ENCODE measurements at regions not wholly inside any gene's neighbourhood (a gene's known extent, or its start where the extent isn't known, plus 50 kb on each side); places are given as distances from the start of the nearest gene placed in this dataset.

DNA sequence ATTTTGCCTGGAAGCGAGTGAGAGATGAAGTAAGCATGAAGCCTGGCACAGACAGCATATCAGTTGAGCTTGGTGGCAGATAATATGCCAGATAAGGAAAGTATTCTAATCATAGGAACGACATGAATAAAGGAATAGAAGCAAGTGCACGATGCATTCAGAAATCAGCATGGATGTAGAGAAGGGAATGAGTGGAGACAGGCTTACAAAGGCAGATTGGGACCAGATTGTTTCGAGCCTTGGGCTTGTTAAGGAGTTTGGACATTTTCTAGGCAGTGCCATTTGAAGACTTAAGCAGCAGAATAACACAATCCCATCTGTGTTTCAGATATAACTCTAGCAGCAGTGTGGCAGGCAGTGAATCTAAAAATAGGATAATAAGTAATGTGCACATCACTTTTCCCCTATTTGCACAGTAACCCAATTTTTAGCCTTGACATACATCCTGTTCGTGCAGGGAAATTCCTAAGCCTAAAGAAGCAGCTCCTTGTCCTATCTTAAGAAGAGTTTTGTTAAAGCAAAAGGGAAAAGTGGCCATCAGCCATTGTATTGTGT lies 450.2 kb downstream of the PLCL1 start:
- no peak overlapping the region for H3K9ac ChIP-seq (ENCODE audit: low read length)
- no peaks in the 10 kb centered on the region for H3K27me3 ChIP-seq (ENCODE audit: control insufficient read depth, insufficient read depth, low read length)
- no peaks in the 10 kb centered on the region for H3K9me3 ChIP-seq (ENCODE audit: control insufficient read depth, low read depth, low read length)

GRCh38 chr2:198253995-198254394 lies 449.6 kb downstream of the PLCL1 start:
- Histone ChIP-seq H3K4me3 (ENCODE audit: low read length) (no peak overlapping the region), H3K27me3 (ENCODE audit: control insufficient read depth, insufficient read depth, low read length) (no peaks in the 10 kb centered on the region), H3K9ac (ENCODE audit: low read length) (no peak overlapping the region), H3K27ac (ENCODE audit: low read length) (no peak overlapping the region), H3K36me3 (ENCODE audit: control insufficient read depth, low read depth, low read length) (no peaks in the 10 kb centered on the region), H3K9me3 (ENCODE audit: control insufficient read depth, low read depth, low read length) (no peaks in the 10 kb centered on the region), H3K4me1 (ENCODE audit: control insufficient read depth, low read depth, low read length) (no peaks in the 10 kb centered on the region)

More for the DNA sequence above, 450.2 kb downstream of the PLCL1 start:
- Histone ChIP-seq H3K36me3 (ENCODE audit: control insufficient read depth, low read depth, low read length) (no peaks in the 10 kb centered on the region), H3K27ac (ENCODE audit: low read length) (no peak overlapping the region), H3K4me3 (ENCODE audit: low read length) (no peak overlapping the region), H3K4me1 (ENCODE audit: control insufficient read depth, low read depth, low read length) (no peaks in the 10 kb centered on the region)

- no peaks in the 10 kb centered on the region for H3K9me3 ChIP-seq (ENCODE audit: control insufficient read depth, low read depth, low read length)
- no peak overlapping the region for H3K4me3 ChIP-seq (ENCODE audit: low read length)
- H3K36me3 ChIP-seq (ENCODE audit: control insufficient read depth, low read depth, low read length), result no peaks in the 10 kb centered on the region
- no peaks in the 10 kb centered on the region for H3K27me3 ChIP-seq (ENCODE audit: control insufficient read depth, insufficient read depth, low read length)
- no peak overlapping the region for H3K9ac ChIP-seq (ENCODE audit: low read length)
- H3K27ac ChIP-seq (ENCODE audit: low read length), result no peak overlapping the region
- no peaks in the 10 kb centered on the region for H3K4me1 ChIP-seq (ENCODE audit: control insufficient read depth, low read depth, low read length)
Observed at GRCh38 chr2:198252472-198252871, 448.1 kb downstream of the PLCL1 start.

- Histone ChIP-seq H3K27me3 (ENCODE audit: control insufficient read depth, insufficient read depth, low read length) (no peaks in the 10 kb centered on the region), H3K4me1 (ENCODE audit: control insufficient read depth, low read depth, low read length) (no peaks in the 10 kb centered on the region), H3K36me3 (ENCODE audit: control insufficient read depth, low read depth, low read length) (no peaks in the 10 kb centered on the region), H3K9ac (ENCODE audit: low read length) (no peak overlapping the region), H3K9me3 (ENCODE audit: control insufficient read depth, low read depth, low read length) (no peaks in the 10 kb centered on the region), H3K27ac (ENCODE audit: low read length) (no peak overlapping the region), H3K4me3 (ENCODE audit: low read length) (no peak overlapping the region)
Observed at GRCh38 chr2:198242093-198242492, 437.7 kb downstream of the PLCL1 start.

DNA sequence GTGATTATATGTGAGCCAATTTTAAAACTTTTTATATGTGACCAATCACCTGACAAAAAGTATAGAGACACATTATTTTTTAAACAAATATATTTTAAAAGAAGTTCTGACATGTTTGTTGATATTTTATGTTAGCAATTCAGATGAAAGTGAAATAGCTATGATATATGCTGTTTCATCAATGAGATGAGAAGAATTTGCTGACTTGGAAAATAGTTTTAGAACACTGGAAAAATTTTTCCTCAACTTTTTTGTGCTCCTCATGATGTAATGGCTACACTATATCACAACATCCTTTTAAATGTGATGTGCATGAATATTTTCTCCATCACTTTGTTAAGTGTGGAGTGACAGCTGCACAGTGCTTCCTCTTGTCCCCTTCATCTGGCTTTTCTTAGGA lies 434.0 kb downstream of the PLCL1 start:
- H3K36me3 ChIP-seq (ENCODE audit: control insufficient read depth, low read depth, low read length), result no peaks in the 10 kb centered on the region
- H3K4me1 ChIP-seq (ENCODE audit: control insufficient read depth, low read depth, low read length), result no peaks in the 10 kb centered on the region
- no peaks in the 10 kb centered on the region for H3K9me3 ChIP-seq (ENCODE audit: control insufficient read depth, low read depth, low read length)
- H3K27ac ChIP-seq (ENCODE audit: low read length), result no peak overlapping the region
- no peak overlapping the region for H3K9ac ChIP-seq (ENCODE audit: low read length)
- no peak overlapping the region for H3K4me3 ChIP-seq (ENCODE audit: low read length)
- H3K27me3 ChIP-seq (ENCODE audit: control insufficient read depth, insufficient read depth, low read length), result no peaks in the 10 kb centered on the region

GRCh38 chr2:198236338-198236737 lies 431.9 kb downstream of the PLCL1 start:
- H3K27me3 ChIP-seq (ENCODE audit: control insufficient read depth, insufficient read depth, low read length), result no peaks in the 10 kb centered on the region
- no peak overlapping the region for H3K27ac ChIP-seq (ENCODE audit: low read length)
- H3K9me3 ChIP-seq (ENCODE audit: control insufficient read depth, low read depth, low read length), result no peaks in the 10 kb centered on the region
- H3K4me3 ChIP-seq (ENCODE audit: low read length), result no peak overlapping the region
- H3K9ac ChIP-seq (ENCODE audit: low read length), result no peak overlapping the region
- no peaks in the 10 kb centered on the region for H3K36me3 ChIP-seq (ENCODE audit: control insufficient read depth, low read depth, low read length)
- H3K4me1 ChIP-seq (ENCODE audit: control insufficient read depth, low read depth, low read length), result peaks cover 4% of the 10 kb centered on the region

- H3K27ac ChIP-seq (ENCODE audit: low read length), result no peak overlapping the region
- H3K9me3 ChIP-seq (ENCODE audit: control insufficient read depth, low read depth, low read length), result no peaks in the 10 kb centered on the region
- H3K9ac ChIP-seq (ENCODE audit: low read length), result no peak overlapping the region
- H3K27me3 ChIP-seq (ENCODE audit: control insufficient read depth, insufficient read depth, low read length), result no peaks in the 10 kb centered on the region
- no peaks in the 10 kb centered on the region for H3K36me3 ChIP-seq (ENCODE audit: control insufficient read depth, low read depth, low read length)
- H3K4me1 ChIP-seq (ENCODE audit: control insufficient read depth, low read depth, low read length), result peaks cover 4% of the 10 kb centered on the region
- H3K4me3 ChIP-seq (ENCODE audit: low read length), result no peak overlapping the region
Observed at GRCh38 chr2:198232281-198232680, 427.9 kb downstream of the PLCL1 start.

- H3K9me3 ChIP-seq (ENCODE audit: control insufficient read depth, low read depth, low read length), result no peaks in the 10 kb centered on the region
- H3K36me3 ChIP-seq (ENCODE audit: control insufficient read depth, low read depth, low read length), result no peaks in the 10 kb centered on the region
- H3K4me1 ChIP-seq (ENCODE audit: control insufficient read depth, low read depth, low read length), result peaks cover 4% of the 10 kb centered on the region
- H3K9ac ChIP-seq (ENCODE audit: low read length), result no peak overlapping the region
- no peak overlapping the region for H3K27ac ChIP-seq (ENCODE audit: low read length)
- no peak overlapping the region for H3K4me3 ChIP-seq (ENCODE audit: low read length)
- H3K27me3 ChIP-seq (ENCODE audit: control insufficient read depth, insufficient read depth, low read length), result no peaks in the 10 kb centered on the region
Observed at GRCh38 chr2:198231562-198231961, 427.2 kb downstream of the PLCL1 start.

GRCh38 chr2:198220763-198221610 lies 416.6 kb downstream of the PLCL1 start:
- Histone ChIP-seq H3K27ac (ENCODE audit: low read length) (no peak overlapping the region), H3K36me3 (ENCODE audit: control insufficient read depth, low read depth, low read length) (no peaks in the 10 kb centered on the region), H3K9me3 (ENCODE audit: control insufficient read depth, low read depth, low read length) (no peaks in the 10 kb centered on the region), H3K9ac (ENCODE audit: low read length) (no peak overlapping the region), H3K4me1 (ENCODE audit: control insufficient read depth, low read depth, low read length) (peaks cover 6% of the 10 kb centered on the region), H3K27me3 (ENCODE audit: control insufficient read depth, insufficient read depth, low read length) (no peaks in the 10 kb centered on the region), H3K4me3 (ENCODE audit: low read length) (no peak overlapping the region)

- no peaks in the 10 kb centered on the region for H3K27me3 ChIP-seq (ENCODE audit: control insufficient read depth, insufficient read depth, low read length)
- H3K9ac ChIP-seq (ENCODE audit: low read length), result no peak overlapping the region
- H3K27ac ChIP-seq (ENCODE audit: low read length), result no peak overlapping the region
- H3K9me3 ChIP-seq (ENCODE audit: control insufficient read depth, low read depth, low read length), result no peaks in the 10 kb centered on the region
- no peak overlapping the region for H3K4me3 ChIP-seq (ENCODE audit: low read length)
- no peaks in the 10 kb centered on the region for H3K36me3 ChIP-seq (ENCODE audit: control insufficient read depth, low read depth, low read length)
- peaks cover 6% of the 10 kb centered on the region for H3K4me1 ChIP-seq (ENCODE audit: control insufficient read depth, low read depth, low read length)
Observed at GRCh38 chr2:198219292-198219691, 414.9 kb downstream of the PLCL1 start.

- Histone ChIP-seq H3K27me3 (ENCODE audit: control insufficient read depth, insufficient read depth, low read length) (no peaks in the 10 kb centered on the region), H3K27ac (ENCODE audit: low read length) (no peak overlapping the region), H3K36me3 (ENCODE audit: control insufficient read depth, low read depth, low read length) (no peaks in the 10 kb centered on the region), H3K9me3 (ENCODE audit: control insufficient read depth, low read depth, low read length) (no peaks in the 10 kb centered on the region), H3K9ac (ENCODE audit: low read length) (no peak overlapping the region), H3K4me3 (ENCODE audit: low read length) (no peak overlapping the region), H3K4me1 (ENCODE audit: control insufficient read depth, low read depth, low read length) (no peaks in the 10 kb centered on the region)
Observed at GRCh38 chr2:198214114-198214596, 409.8 kb downstream of the PLCL1 start.

DNA sequence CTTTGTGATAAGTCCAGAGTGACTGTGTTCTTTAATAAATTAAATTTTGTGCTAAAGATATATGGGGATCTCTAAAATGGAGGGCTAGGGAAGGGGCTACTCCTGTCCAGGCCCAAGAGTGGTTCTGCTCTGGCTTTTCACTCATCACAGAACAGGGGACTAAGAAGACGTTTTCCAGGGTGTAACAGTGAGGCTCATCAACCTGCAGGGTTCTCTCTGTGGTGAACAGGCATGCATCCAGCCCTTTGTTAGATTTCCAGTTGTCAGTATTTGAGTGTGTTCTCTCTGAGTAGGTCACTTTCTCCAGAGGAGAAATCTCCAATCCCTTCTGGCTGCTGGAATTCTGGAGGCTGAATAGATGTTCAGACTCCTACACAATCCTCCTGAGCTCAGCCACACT lies 408.9 kb downstream of the PLCL1 start:
- H3K9ac ChIP-seq (ENCODE audit: low read length), result no peak overlapping the region
- no peaks in the 10 kb centered on the region for H3K9me3 ChIP-seq (ENCODE audit: control insufficient read depth, low read depth, low read length)
- no peak overlapping the region for H3K4me3 ChIP-seq (ENCODE audit: low read length)
- H3K27ac ChIP-seq (ENCODE audit: low read length), result no peak overlapping the region
- no peaks in the 10 kb centered on the region for H3K27me3 ChIP-seq (ENCODE audit: control insufficient read depth, insufficient read depth, low read length)
- no peaks in the 10 kb centered on the region for H3K4me1 ChIP-seq (ENCODE audit: control insufficient read depth, low read depth, low read length)
- no peaks in the 10 kb centered on the region for H3K36me3 ChIP-seq (ENCODE audit: control insufficient read depth, low read depth, low read length)

All from iPS-18a (cell line).